CD4-positive, alpha-beta T cell (primary cell): ENCODE measurements at regions not wholly inside any gene's neighbourhood (a gene's known extent, or its start where the extent isn't known, plus 50 kb on each side); places are given as distances from the start of the nearest gene placed in this dataset.

Experiments used
- ATAC-seq: fragments of 200-7000 bp; cut with Tn5 transposase; one replicate; pipeline ENCODE4 v1.10.0; 2022; ENCODE audit warnings: mild to moderate bottlenecking; ENCODE audit not compliant: poor library complexity
- CTCF ChIA-PET: fragments of 350-600 bp; sonication (Branson Sonifier 250); formaldehyde crosslinking; loops from one replicate; lab custom pipeline; 2021; ENCODE audit warnings: antibody characterized with exemption, inconsistent platforms; lab: Charles Lee
- POLR2A ChIA-PET: fragments of 350-600 bp; sonication (Branson Sonifier 250); formaldehyde crosslinking; loops from one replicate; lab custom pipeline; 2021; ENCODE audit warnings: antibody characterized with exemption, inconsistent platforms; lab: Charles Lee
- DNase-seq, 14 experiments: peaks; one replicate each; pipeline ENCODE4 v3.0.0-alpha.2; 2013 to 2020; ENCODE audit warnings: mixed read lengths in 2 of 14
- H3K27ac ChIP-seq, 2 donors: one replicate each; pipeline versions ENCODE4 v1.5.1 to v1.7.0; 2013; ENCODE audit warnings: low read length in 2 of 2, low read depth in 1 of 2, mild to moderate bottlenecking in 1 of 2
- H3K27me3 ChIP-seq, 2 experiments: 1 replicate in 1 of 2; 2 replicates in 1 of 2; pipeline versions ENCODE4 v1.6.1 to v1.7.0; 2013; ENCODE audit warnings: low read length in 2 of 2, control low read depth in 1 of 2, mild to moderate bottlenecking in 1 of 2, moderate library complexity in 1 of 2; ENCODE audit not compliant: insufficient read depth in 2 of 2, control insufficient read depth in 1 of 2
- H3K36me3 ChIP-seq: one replicate; pipeline ENCODE4 v1.6.1; 2013; ENCODE audit warnings: low read length, control low read depth; ENCODE audit not compliant: insufficient read depth
- H3K4me1 ChIP-seq: one replicate; pipeline ENCODE4 v1.6.1; 2013; ENCODE audit warnings: low read length, control low read depth; ENCODE audit not compliant: insufficient read depth
- H3K4me3 ChIP-seq: one replicate; pipeline ENCODE4 v1.5.1; 2013; ENCODE audit warnings: mild to moderate bottlenecking, low read length, moderate library complexity
- H3K9me3 ChIP-seq, 2 experiments: 1 replicate in 1 of 2; 2 replicates in 1 of 2; pipeline versions ENCODE4 v1.6.1 to v1.7.0; 2013; ENCODE audit warnings: low read length in 2 of 2, mild to moderate bottlenecking in 2 of 2, control low read depth in 1 of 2, moderate library complexity in 1 of 2; ENCODE audit not compliant: control insufficient read depth in 1 of 2, insufficient read depth in 1 of 2
- H3K27ac Mint-ChIP-seq: one replicate; pipeline ENCODE4 v1.8.0; 2020; ENCODE audit warnings: mixed read lengths
- H3K27me3 Mint-ChIP-seq: one replicate; pipeline ENCODE4 v1.8.0; 2021; ENCODE audit warnings: mixed read lengths
- H3K36me3 Mint-ChIP-seq: one replicate; pipeline ENCODE4 v1.8.0; 2021; ENCODE audit warnings: low read depth, mixed read lengths
- H3K4me1 Mint-ChIP-seq: one replicate; pipeline ENCODE4 v1.8.0; 2021; ENCODE audit warnings: low read depth, mixed read lengths
- H3K4me3 Mint-ChIP-seq: one replicate; pipeline ENCODE4 v1.8.0; 2020; ENCODE audit warnings: mild to moderate bottlenecking, mixed read lengths
- H3K9me3 Mint-ChIP-seq: one replicate; pipeline ENCODE4 v1.8.0; 2020; ENCODE audit warnings: mixed read lengths
- intact Hi-C, 2 experiments: fragments of 100-400 bp; cut with DNase I in 1 of 2; cut with micrococcal nuclease in 1 of 2; formaldehyde crosslinking; loops; one replicate each; pipeline versions ENCODE4 v1.15.1 to v1.9.0; 2023 to 2025; cut with DNase I, micrococcal nuclease
- TF ChIP-seq, protein P1 (sequence below): fragments of 200-600 bp; IDR thresholded peaks from one replicate; pipeline ENCODE4 v1.8.0; 2022; ENCODE audit warnings: antibody characterized with exemption, mild to moderate bottlenecking

DNA sequence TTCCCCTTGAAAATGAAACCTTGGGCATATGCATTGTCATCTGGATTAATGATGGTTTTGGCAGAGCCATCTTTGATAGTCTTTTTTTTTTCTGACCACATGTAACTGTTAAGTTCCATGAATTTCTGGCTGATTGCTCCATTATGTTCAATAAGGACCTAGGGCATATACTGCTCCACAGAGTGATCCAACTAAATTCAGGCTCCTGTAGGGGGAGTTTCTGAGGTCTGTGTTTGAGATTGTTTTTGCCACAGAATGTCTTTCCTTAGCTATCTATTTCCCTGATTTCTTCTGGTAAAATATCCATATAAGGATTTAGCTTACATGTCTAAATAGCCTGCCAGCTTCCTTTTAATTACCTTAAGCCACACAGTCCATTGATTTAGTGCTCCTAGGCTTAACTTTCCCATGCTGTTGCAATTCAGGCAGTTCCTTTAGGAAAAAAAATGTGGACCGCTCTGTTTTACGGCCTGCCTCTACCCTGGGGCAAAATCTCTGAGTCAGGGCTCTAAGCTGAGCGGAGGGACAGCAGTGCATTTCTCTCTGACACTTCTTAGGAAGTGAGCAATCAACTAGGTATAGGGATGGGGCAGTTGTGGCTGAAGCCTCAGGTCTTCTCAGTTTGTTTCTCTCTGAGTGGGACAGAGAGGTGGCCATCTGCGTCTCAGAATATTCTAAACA is 796.2 kb downstream of the NR2F2 start:
- no peak for DNase-seq
- H3K27ac Mint-ChIP-seq, result no peak overlapping the region

DNA sequence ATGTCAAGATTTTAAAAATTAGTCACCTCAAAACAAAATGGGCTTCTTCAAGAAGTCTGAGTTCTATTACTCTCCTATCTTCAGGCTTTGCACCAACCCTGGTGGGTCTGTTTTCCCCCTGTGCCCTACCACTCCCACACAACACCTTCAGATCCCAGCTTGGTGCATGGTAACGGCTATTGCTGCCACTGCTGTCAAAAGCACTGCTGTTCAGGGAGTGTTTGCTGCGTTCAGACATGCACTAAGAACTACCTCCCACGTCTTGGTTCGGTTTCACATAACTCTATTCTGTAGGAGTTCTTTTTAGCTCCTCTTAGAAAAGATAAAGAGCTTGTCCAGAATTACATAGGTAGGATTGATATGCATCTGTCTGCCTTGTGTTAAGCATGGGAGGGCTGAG is 799.2 kb downstream of the NR2F2 start:
- ATAC-seq (no peak), DNase-seq (no peak)
- no peaks in the 10 kb centered on the region for H3K4me1 ChIP-seq
- peaks cover 4 to 5% of the 10 kb centered on the region in 2 experiments for H3K9me3 ChIP-seq
- H3K27me3 ChIP-seq, result no peaks in the 10 kb centered on the region
- Mint-ChIP-seq H3K27me3 (no peaks in the 10 kb centered on the region), H3K4me1 (no peaks in the 10 kb centered on the region), H3K27ac (no peak overlapping the region), H3K4me3 (no peak overlapping the region), H3K36me3 (no peaks in the 10 kb centered on the region), H3K9me3 (peaks cover 8% of the 10 kb centered on the region)
- POLR2A ChIA-PET, result no interaction called here
- TF ChIP-seq, protein P1, sequence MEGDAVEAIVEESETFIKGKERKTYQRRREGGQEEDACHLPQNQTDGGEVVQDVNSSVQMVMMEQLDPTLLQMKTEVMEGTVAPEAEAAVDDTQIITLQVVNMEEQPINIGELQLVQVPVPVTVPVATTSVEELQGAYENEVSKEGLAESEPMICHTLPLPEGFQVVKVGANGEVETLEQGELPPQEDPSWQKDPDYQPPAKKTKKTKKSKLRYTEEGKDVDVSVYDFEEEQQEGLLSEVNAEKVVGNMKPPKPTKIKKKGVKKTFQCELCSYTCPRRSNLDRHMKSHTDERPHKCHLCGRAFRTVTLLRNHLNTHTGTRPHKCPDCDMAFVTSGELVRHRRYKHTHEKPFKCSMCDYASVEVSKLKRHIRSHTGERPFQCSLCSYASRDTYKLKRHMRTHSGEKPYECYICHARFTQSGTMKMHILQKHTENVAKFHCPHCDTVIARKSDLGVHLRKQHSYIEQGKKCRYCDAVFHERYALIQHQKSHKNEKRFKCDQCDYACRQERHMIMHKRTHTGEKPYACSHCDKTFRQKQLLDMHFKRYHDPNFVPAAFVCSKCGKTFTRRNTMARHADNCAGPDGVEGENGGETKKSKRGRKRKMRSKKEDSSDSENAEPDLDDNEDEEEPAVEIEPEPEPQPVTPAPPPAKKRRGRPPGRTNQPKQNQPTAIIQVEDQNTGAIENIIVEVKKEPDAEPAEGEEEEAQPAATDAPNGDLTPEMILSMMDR, result no peak
- CTCF ChIA-PET, result no interaction called here
- H3K4me3 ChIP-seq, result no peak overlapping the region
- no peak overlapping the region for H3K27ac ChIP-seq
- H3K36me3 ChIP-seq, result no peaks in the 10 kb centered on the region
- intact Hi-C loops, result no loop called here

More for the DNA sequence above, 796.2 kb downstream of the NR2F2 start:
- Histone ChIP-seq H3K9me3 (peaks cover 0 to 4% of the 10 kb centered on the region in 2 experiments), H3K4me3 (no peak overlapping the region), H3K27ac (no peak overlapping the region), H3K4me1 (no peaks in the 10 kb centered on the region), H3K36me3 (no peaks in the 10 kb centered on the region), H3K27me3 (no peaks in the 10 kb centered on the region)
- TF ChIP-seq, protein P1, result no peak
- Mint-ChIP-seq H3K27me3 (no peaks in the 10 kb centered on the region), H3K4me3 (no peak overlapping the region), H3K9me3 (peaks cover 14% of the 10 kb centered on the region), H3K4me1 (no peaks in the 10 kb centered on the region), H3K36me3 (no peaks in the 10 kb centered on the region)
- ChIA-PET POLR2A (no interaction called here), CTCF (no interaction called here)
- ATAC-seq, result no peak
- intact Hi-C loops, result no loop called here

DNA sequence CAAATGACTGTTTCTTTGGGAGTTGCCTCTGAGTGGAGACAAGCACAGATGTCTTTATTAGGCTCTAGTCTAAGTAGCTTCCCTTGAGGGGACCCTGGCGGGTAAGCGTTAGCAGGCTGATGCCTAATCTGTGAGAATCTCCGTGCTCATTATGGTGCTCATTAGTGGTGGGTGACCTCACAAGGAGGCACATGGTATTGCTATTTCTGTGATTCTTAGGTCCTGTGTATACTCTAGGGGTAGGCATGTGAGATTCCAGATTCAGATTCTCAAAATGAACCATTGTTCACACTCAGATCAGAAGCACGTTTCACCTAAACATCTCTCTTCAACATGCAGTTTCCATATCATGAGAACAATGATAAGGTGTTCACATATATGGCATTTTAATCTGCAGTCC is 809.7 kb downstream of the NR2F2 start:
- H3K9me3 Mint-ChIP-seq, result peaks cover 1% of the 10 kb centered on the region
- POLR2A ChIA-PET, result no interaction called here
- no peak overlapping the region for H3K27ac Mint-ChIP-seq
- no peaks in the 10 kb centered on the region for H3K4me1 ChIP-seq
- ATAC-seq (no peak), DNase-seq (no peak)
- H3K27me3 Mint-ChIP-seq, result no peaks in the 10 kb centered on the region
- H3K4me1 Mint-ChIP-seq, result no peaks in the 10 kb centered on the region
- TF ChIP-seq, protein P1, result no peak
- no peak overlapping the region for H3K27ac ChIP-seq
- no peak overlapping the region for H3K4me3 Mint-ChIP-seq
- peaks cover 0 to 5% of the 10 kb centered on the region in 2 experiments for H3K9me3 ChIP-seq
- no peak overlapping the region for H3K4me3 ChIP-seq
- no peaks in the 10 kb centered on the region for H3K27me3 ChIP-seq
- CTCF ChIA-PET, result no interaction called here
- intact Hi-C loops, result no loop called here
- no peaks in the 10 kb centered on the region for H3K36me3 ChIP-seq
- H3K36me3 Mint-ChIP-seq, result no peaks in the 10 kb centered on the region
